ENCODE measurements at regions not wholly inside any gene's neighbourhood (a gene's known extent, or its start where the extent isn't known, plus 50 kb on each side); places are given as distances from the start of the nearest gene placed in this dataset.

DNA sequence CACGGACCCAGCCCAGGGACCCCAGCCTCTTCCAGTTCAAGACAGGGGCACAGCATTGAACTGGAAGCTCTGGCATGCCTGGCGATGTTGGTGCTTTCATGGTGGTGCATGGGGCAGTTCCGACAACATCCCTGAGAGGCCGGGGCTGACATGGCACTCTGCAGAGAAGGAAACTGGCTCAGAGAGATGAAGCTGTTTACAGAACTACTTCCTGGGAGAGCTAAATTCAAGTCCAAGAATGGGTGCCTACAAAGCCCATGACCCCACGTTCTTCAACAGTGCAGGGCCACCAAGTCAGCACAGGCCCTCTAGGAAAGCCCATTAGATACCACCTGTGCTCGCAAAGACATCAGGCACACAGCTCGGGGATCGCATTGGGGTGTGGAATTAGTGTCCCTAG, 470.9 kb upstream of the MGMT start (continued):
- TF ChIP-seq ETS1 (conservative IDR thresholded peaks at IDR 0.05; ENCODE audit: control insufficient read depth, low read depth, low read length) (no peak), SLC30A9 (CRISPR knock-in tag; IDR thresholded peaks at IDR 0.05) (no peak), ZNF239 (CRISPR knock-in tag; IDR thresholded peaks at IDR 0.05) (no peak), CAMTA2 (CRISPR knock-in tag; conservative IDR thresholded peaks at IDR 0.05) (no peak), BMI1 (IDR thresholded peaks at IDR 0.05; ENCODE audit: low read length) (no peak), ZNF121 (CRISPR knock-in tag; conservative IDR thresholded peaks at IDR 0.05) (no peak), ZNF146 (CRISPR knock-in tag; IDR thresholded peaks at IDR 0.05; ENCODE audit: unreplicated experiment) (no peak), ZNF197 (CRISPR knock-in tag; IDR thresholded peaks at IDR 0.05; ENCODE audit: low read depth) (no peak)
- TF ChIP-seq, protein P1, sequence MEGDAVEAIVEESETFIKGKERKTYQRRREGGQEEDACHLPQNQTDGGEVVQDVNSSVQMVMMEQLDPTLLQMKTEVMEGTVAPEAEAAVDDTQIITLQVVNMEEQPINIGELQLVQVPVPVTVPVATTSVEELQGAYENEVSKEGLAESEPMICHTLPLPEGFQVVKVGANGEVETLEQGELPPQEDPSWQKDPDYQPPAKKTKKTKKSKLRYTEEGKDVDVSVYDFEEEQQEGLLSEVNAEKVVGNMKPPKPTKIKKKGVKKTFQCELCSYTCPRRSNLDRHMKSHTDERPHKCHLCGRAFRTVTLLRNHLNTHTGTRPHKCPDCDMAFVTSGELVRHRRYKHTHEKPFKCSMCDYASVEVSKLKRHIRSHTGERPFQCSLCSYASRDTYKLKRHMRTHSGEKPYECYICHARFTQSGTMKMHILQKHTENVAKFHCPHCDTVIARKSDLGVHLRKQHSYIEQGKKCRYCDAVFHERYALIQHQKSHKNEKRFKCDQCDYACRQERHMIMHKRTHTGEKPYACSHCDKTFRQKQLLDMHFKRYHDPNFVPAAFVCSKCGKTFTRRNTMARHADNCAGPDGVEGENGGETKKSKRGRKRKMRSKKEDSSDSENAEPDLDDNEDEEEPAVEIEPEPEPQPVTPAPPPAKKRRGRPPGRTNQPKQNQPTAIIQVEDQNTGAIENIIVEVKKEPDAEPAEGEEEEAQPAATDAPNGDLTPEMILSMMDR (IDR thresholded peaks at IDR 0.05 in 2 of 3, conservative IDR thresholded peaks at IDR 0.05 in 1 of 3; ENCODE audit: insufficient read depth in 2 of 3, low read depth in 1 of 3, low read length in 3 of 3), result no peak
- TF ChIP-seq, protein P2, sequence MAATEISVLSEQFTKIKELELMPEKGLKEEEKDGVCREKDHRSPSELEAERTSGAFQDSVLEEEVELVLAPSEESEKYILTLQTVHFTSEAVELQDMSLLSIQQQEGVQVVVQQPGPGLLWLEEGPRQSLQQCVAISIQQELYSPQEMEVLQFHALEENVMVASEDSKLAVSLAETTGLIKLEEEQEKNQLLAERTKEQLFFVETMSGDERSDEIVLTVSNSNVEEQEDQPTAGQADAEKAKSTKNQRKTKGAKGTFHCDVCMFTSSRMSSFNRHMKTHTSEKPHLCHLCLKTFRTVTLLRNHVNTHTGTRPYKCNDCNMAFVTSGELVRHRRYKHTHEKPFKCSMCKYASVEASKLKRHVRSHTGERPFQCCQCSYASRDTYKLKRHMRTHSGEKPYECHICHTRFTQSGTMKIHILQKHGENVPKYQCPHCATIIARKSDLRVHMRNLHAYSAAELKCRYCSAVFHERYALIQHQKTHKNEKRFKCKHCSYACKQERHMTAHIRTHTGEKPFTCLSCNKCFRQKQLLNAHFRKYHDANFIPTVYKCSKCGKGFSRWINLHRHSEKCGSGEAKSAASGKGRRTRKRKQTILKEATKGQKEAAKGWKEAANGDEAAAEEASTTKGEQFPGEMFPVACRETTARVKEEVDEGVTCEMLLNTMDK (IDR thresholded peaks at IDR 0.05; ENCODE audit: borderline replicate concordance, insufficient read depth, low read depth, low read length, poor library complexity, severe bottlenecking), result no peak
- TF ChIP-seq, protein P3, sequence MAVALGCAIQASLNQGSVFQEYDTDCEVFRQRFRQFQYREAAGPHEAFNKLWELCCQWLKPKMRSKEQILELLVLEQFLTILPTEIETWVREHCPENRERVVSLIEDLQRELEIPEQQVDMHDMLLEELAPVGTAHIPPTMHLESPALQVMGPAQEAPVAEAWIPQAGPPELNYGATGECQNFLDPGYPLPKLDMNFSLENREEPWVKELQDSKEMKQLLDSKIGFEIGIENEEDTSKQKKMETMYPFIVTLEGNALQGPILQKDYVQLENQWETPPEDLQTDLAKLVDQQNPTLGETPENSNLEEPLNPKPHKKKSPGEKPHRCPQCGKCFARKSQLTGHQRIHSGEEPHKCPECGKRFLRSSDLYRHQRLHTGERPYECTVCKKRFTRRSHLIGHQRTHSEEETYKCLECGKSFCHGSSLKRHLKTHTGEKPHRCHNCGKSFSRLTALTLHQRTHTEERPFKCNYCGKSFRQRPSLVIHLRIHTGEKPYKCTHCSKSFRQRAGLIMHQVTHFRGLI (CRISPR knock-in tag; IDR thresholded peaks at IDR 0.05), result no peak
- TF ChIP-seq, protein P4, sequence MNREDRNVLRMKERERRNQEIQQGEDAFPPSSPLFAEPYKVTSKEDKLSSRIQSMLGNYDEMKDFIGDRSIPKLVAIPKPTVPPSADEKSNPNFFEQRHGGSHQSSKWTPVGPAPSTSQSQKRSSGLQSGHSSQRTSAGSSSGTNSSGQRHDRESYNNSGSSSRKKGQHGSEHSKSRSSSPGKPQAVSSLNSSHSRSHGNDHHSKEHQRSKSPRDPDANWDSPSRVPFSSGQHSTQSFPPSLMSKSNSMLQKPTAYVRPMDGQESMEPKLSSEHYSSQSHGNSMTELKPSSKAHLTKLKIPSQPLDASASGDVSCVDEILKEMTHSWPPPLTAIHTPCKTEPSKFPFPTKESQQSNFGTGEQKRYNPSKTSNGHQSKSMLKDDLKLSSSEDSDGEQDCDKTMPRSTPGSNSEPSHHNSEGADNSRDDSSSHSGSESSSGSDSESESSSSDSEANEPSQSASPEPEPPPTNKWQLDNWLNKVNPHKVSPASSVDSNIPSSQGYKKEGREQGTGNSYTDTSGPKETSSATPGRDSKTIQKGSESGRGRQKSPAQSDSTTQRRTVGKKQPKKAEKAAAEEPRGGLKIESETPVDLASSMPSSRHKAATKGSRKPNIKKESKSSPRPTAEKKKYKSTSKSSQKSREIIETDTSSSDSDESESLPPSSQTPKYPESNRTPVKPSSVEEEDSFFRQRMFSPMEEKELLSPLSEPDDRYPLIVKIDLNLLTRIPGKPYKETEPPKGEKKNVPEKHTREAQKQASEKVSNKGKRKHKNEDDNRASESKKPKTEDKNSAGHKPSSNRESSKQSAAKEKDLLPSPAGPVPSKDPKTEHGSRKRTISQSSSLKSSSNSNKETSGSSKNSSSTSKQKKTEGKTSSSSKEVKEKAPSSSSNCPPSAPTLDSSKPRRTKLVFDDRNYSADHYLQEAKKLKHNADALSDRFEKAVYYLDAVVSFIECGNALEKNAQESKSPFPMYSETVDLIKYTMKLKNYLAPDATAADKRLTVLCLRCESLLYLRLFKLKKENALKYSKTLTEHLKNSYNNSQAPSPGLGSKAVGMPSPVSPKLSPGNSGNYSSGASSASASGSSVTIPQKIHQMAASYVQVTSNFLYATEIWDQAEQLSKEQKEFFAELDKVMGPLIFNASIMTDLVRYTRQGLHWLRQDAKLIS (CRISPR knock-in tag; IDR thresholded peaks at IDR 0.05), result no peak

All from K562 (cell line).